Fibroblast of mammary gland (primary cell): ENCODE measurements at regions not wholly inside any gene's neighbourhood (a gene's known extent, or its start where the extent isn't known, plus 50 kb on each side); places are given as distances from the start of the nearest gene placed in this dataset.
"Not testable (repeated sequence)": the region's sequence is repeated elsewhere in the genome, so short reads cannot be mapped to it uniquely, and the experiment has no call there.

Source experiments
- DNase-seq: peaks from one replicate; pipeline ENCODE4 v3.0.0-alpha.2; 2010; ENCODE audit warnings: low read depth
- H3K4me3 ChIP-seq: 2 replicates; pipeline ENCODE4 v1.5.1; 2011; ENCODE audit warnings: low read depth, mild to moderate bottlenecking, low read length, moderate library complexity; ENCODE audit not compliant: control insufficient read depth
- TF ChIP-seq, protein P1 (sequence below): conservative IDR thresholded peaks from 2 replicates; pipeline ENCODE4 v1.5.1; 2011; ENCODE audit warnings: low read depth, low read length, inconsistent platforms; ENCODE audit not compliant: control insufficient read depth, insufficient read depth

DNA sequence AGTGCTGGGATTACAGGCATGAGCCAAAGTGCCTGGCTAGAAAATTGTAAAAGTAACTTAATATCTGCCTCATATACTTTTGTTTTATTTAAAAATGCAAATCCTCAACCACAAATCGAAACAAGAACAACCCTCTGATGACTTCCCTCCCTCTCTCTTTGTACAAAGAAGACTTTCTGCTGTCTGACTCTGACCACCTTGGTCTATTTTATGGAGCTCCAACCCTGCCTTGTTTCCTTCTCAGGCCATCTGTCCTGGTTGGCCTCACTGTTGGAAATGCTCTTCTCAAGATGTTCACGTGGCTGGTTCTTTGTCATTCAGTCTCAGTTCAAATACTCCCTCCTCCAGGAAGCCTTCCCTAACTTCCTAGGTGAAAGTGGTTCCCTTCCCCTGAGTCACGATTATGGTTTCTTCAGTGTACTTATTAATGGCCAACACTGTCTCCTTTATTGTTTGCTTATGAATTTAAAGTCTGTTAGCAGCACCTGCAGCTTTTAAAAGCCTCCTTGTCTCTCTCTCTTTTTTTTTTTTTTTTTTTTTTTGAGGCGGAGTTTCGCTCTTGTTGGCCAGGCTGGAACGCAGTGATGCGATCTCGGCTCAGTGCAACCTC lies 151.5 kb upstream of the SALL4 start:
- no peak for DNase-seq
- TF ChIP-seq, protein P1, sequence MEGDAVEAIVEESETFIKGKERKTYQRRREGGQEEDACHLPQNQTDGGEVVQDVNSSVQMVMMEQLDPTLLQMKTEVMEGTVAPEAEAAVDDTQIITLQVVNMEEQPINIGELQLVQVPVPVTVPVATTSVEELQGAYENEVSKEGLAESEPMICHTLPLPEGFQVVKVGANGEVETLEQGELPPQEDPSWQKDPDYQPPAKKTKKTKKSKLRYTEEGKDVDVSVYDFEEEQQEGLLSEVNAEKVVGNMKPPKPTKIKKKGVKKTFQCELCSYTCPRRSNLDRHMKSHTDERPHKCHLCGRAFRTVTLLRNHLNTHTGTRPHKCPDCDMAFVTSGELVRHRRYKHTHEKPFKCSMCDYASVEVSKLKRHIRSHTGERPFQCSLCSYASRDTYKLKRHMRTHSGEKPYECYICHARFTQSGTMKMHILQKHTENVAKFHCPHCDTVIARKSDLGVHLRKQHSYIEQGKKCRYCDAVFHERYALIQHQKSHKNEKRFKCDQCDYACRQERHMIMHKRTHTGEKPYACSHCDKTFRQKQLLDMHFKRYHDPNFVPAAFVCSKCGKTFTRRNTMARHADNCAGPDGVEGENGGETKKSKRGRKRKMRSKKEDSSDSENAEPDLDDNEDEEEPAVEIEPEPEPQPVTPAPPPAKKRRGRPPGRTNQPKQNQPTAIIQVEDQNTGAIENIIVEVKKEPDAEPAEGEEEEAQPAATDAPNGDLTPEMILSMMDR: no peak

DNA sequence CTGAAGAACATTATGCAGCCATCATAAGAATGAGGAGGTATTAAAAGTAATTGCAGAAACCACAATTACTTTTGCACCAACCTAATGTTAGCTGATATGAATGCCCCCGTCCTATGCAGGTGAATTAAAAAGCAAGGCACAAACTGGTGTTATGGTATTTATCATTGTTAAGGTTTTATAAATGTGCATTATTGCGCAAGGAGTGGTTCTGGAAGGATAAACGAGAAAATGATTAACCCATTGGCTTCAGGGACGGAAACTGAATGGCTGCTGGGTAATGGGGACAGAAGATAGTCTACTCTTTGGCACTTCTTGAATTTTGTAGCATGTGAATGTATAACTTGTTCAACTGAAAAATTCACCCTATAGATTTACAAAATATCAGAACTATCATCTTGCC lies 148.6 kb upstream of the SALL4 start:
- TF ChIP-seq, protein P1: no peak
- no peak overlapping the region for H3K4me3 ChIP-seq
- no peak for DNase-seq

More for the DNA sequence above, 151.5 kb upstream of the SALL4 start:
- H3K4me3 ChIP-seq: no peak overlapping the region

DNA sequence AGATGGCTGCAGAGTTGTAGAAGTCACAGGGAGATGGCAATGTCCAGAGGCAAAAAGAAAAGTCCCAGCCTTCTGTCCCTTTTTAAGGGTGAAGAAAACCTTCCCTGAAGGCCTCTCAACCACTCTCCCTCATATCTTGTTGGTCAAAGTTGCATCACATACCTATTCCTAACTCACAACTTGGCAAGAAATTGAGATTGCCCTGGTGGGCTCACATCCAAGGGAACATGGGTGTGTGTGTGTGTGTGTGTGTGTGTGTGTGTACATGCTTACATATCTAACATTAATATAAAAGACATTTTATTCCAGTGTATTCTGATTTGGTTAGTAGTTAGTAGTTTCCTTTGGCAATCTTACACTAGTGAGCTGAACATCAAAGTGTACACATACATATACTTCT lies 144.3 kb upstream of the SALL4 start:
- peak; percentile 12 for DNase-seq
- no peak overlapping the region for H3K4me3 ChIP-seq
- TF ChIP-seq, protein P1: no peak

DNA sequence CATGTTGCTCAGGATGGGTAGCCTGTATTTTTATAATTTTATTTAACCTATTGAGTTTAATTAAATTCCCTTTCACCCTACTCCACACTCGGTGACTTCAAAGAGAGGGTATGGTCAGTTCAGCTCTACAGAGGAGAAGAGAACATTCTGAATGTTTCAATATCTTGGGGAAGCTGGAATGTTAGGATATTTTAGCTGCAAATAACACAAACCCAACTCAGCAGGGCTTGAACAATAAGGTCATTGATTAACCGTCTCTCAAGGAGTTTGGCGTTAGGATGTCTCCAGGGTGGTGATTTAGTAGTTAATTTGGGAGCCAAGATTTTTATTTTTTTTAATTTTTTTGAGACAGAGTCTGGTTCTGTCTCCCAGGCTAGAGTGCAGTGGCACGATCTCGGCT lies 143.6 kb upstream of the SALL4 start:
- DNase-seq: no peak
- H3K4me3 ChIP-seq: no peak overlapping the region
- TF ChIP-seq, protein P1: no peak

DNA sequence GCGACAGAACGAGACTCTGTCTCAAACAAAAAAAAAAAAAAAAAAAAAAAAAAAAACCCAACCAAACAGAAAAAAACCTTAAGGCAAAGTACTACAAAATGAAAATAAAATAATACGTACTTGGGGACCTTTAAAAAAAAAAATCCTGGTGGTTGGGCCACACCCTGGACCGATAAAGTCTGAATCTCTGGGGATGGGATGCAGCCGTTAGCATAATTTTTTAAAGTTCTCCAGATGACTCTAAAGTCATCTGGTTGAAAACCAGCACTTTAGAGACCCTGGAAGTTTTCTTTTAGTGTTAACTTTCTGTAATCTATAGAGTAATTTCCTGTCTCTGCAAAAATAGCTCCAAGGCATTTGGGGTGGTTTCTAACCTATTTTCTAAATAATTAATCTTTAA lies 142.9 kb upstream of the SALL4 start:
- no peak overlapping the region for H3K4me3 ChIP-seq
- TF ChIP-seq, protein P1: no peak
- no peak for DNase-seq

DNA sequence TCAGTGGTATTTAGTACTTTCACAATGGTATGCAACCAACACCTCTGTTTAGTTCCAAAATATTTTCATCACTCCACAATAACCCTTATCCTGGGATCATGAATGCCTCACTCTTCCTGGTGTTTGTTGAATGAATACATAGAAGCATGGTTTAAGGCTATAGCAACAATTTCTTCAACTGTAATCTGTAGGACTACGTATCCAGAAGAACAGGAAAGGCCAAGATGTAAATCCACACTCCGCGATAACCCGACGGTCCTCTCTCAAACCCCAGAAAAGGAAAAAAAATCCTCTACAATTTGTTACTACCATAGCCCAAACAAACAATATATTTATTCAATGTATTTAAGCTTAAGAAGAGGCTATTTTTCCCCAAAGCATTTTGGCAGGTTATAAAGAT lies 141.4 kb upstream of the SALL4 start:
- TF ChIP-seq, protein P1: no peak
- DNase-seq: no peak
- no peak overlapping the region for H3K4me3 ChIP-seq

DNA sequence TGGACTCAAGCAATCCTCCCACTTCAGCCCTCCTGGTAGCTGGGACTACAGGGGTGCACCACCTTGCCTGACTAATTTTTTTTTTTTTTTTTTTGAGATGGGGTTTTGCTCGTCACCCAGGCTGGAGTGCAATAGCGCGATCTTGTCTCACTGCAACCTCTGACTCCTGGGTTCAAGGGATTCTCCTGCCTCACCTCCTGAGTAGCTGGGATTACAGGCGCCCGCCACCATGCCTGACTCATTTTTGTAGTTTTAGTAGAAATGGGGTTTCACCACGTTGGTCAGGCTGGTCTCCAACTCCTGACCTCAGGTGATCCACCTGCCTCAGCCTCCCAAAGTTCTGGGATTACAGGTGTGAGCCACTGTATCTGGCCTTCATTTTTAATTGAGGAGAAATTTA lies 141.0 kb upstream of the SALL4 start:
- DNase-seq, H3K4me3 ChIP-seq: not testable (repeated sequence)
